ENCODE measurements at regions not wholly inside any gene's neighbourhood (a gene's known extent, or its start where the extent isn't known, plus 50 kb on each side); places are given as distances from the start of the nearest gene placed in this dataset.

DNA sequence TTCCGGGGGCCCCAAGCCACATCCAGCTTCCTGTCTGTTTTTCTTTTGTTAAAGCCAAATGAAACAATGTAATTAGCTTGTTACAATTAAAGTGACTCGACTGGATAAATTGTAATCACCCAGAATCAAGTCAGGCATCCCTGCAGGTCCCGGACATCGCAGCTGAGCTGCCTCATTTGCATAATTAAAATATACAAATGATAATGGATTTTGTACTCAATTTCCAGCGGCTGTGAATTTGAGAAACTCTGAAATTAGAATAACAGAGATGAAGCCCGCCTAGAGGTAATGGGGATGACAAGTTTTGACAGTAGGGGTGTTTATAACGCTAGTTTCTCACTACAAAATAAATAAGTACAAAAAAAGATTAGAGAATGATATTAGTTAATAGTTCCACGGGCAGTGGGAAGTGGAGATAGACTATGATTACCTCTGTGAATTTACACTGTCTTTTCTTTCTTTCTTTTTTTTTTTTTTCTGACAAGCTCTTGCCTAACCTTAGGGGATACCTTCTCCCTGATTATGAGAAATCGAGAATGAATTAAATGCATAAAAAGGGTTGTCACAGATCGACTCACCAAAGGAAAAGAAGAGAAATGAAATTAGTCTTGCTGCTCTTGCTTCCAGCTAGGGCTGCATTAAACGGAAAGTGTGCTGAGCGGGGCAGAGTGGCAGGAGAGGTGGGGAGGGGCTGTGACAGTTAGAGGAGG, 82.6 kb upstream of the SKOR2 start:
- DNase-seq (ENCODE audit: low spot score) = no peak

DNA sequence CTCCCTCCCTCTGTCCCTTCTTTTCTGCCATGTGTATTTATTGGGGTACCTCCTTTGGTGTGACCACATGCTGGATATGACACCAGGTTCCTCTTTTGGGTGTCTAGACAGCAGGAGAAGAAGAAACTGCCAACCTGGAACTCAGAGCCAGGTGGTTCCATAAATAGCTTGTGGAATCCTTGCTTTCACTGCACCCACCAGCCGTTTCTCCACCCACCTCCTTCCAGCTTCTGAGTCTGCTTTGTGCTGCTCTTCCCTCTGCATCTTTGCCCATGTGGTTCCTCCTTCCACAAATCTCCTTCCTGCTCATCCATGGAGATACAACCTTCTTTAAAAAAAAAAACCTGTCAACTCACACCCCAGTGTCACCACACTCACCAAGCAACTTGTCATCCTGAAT, 80.2 kb upstream of the SKOR2 start:
- DNase-seq (ENCODE audit: low spot score) = no peak

DNA sequence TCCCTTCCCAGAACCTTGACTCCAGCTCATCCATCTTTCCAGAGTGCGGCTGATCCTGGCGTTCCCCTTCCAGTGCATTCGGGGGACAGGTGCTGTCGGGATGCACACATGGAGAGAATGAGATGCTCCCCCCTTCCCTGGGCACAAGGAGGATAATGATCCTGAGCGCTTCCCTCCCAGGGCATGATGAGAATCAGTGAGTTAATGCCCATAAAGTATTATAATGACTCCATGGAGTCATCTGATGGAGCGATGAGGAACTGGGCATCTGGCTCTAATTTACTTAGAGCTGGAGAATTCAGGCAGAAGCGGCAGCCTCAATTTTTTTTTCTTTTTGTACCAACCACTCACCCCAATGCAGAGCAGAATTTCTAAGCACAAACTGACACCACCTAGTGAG, 79.6 kb upstream of the SKOR2 start:
- no peak for DNase-seq (ENCODE audit: low spot score)

DNA sequence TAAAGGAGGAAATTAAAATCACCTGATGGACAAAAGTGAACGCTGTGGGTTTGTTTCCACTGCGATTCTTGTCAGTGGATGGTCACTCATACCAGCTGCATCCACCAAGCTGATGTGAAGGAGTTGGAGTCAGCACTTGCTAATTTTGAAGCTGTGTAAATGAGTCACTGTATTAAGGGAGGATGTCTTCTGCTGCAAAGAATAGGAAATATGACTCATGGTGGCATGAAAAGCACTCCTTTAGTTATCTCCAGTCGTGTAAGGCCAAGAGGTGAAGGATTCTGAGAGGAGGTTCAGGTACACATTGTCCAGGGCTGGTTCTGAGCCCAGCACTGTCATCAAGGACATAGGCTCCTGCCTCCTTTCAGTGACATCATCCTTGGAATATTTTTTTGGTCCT, 71.7 kb upstream of the SKOR2 start:
- no peak for DNase-seq (ENCODE audit: low spot score)

DNA sequence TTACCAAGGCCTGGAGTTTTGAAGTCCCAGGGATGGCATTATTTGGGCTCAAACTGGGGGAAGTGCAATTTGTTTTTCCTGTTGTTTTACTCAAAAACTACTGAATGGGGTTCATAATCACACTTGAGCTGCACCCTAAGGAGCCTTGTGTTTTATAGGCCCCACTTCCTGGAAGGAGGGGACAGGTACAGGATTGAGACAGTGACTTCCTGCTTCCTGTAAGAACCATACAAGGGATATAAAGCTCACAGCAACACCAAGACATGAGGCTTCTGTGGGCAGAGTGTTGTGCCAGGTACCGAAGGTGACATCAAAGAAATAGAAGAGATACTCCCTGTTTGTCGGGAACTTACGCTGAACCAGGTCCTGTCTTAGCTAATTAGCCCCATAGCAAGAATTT, 70.4 kb upstream of the SKOR2 start:
- no peak for DNase-seq (ENCODE audit: low spot score)

DNA sequence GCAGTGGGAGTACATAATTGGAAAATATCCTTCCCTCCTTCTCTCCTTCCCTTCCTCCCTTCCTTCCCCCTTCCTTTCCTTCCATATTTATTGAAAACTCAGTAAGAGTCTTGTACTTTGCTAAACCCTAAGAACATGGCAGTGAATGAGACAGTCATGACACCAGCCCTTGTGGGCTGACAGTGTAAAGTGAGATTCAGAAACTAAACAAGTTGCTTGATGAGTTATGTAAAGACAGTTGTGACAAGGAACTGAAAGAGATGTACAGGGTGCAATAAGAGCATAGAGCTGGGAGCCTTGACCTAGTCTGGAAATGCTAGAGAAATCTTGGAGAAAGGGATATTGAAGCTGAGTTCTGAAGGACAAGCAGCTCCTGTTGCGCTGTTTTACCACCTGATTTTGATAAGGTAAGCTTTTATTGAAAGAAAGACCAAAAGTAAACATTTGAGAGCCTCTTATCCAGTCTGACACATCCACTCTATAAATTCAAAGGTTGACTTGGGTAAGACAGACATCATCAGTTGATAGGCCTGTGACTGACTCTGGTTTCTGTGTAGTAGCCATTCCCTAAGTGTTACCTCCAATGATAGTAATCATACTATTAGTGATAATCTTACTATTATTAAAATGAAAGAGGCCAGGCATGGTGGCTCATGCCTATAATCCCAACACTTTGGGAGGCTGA, 66.5 kb upstream of the SKOR2 start:
- DNase-seq (ENCODE audit: low spot score) = no peak

DNA sequence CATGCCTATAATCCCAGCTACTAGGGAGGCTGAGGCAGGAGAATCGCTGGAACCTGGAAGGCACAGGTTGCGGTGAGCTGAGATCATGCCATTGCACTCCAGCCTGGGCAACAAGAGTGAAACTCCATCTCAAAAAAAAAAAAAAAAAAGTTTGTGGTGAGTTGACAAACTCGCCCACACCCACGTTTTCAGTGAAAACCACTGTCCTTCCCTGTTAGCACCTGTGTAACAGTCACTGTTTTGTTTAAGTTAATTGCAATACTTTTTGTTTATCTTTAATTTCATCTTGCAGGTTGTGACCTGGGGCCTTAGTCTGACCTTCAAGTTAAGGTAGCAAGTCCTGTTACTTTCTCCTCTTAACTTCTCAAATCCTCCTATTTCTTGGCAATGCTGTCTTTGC, 65.5 kb upstream of the SKOR2 start:
- DNase-seq (ENCODE audit: low spot score) = no peak

DNA sequence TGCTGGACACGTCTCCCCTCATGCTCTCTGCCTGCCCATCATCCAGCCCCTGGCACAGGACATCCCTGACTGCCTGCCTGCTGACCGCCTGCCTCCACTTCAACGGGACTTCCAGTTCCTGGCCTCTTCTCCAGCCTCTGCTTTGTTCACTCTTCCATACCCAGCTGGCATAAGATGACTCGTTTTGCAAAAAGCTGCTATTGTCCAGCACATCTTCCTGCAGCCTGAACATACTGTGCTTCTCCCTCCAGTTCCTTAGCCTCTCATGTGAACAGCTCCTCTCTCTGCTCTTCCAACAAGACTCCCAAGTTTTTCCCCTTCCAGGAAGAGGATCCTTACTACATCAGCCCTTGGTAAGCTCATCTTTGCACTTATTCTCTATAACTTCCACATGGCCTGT, 62.4 kb upstream of the SKOR2 start:
- no peak for DNase-seq (ENCODE audit: low spot score)

DNA sequence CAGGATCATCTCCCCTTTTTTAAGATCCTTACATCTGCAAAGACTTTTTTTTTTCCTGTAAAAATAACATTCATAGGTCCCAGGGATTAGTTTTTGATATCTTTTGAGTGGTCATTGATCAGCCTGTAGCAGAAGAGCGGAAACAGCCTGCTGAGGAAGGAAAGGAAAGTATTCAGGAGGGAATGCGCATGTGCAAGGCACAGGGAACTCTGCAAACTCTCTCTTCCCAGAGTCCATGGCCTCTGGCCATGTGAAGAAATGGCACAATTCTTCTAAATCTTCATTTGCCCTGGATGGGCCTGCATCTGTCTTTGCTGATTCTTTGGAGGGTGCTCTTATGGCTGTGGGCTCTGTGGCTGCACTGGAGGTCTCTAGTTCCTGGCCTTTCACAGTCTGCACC, 60.1 kb upstream of the SKOR2 start:
- DNase-seq (ENCODE audit: low spot score) = no peak
